Gastroesophageal sphincter (tissue), 4 donors: ENCODE measurements at regions not wholly inside any gene's neighbourhood (a gene's known extent, or its start where the extent isn't known, plus 50 kb on each side); places are given as distances from the start of the nearest gene placed in this dataset.

Experiments
- ATAC-seq: fragments of 150-250 bp; one replicate; pipeline ENCODE4 v1.9.1; 2016; ENCODE audit warnings: mild to moderate bottlenecking, moderate library complexity
- H3K27ac ChIP-seq, 4 donors: fragments of 200-600 bp; sonication (generic) in 3 of 4; 1 replicate in 3 of 4; 2 replicates in 1 of 4; pipeline ENCODE4 v1.5.1; 2016 to 2019
- H3K27me3 ChIP-seq: fragments of 200-600 bp; sonication (generic); one replicate; pipeline ENCODE4 v1.5.1; 2019
- H3K36me3 ChIP-seq, 2 donors: fragments of 200-600 bp; sonication (generic); one replicate each; pipeline ENCODE4 v1.5.1; 2019; ENCODE audit warnings: control low read depth in 1 of 2
- H3K4me1 ChIP-seq, 3 donors: fragments of 200-600 bp; sonication (generic); 1 replicate in 2 of 3; 2 replicates in 1 of 3; pipeline ENCODE4 v1.5.1; 2016 to 2019; ENCODE audit warnings: control low read depth in 2 of 3
- H3K4me3 ChIP-seq, 2 donors: fragments of 200-600 bp; sonication (generic); one replicate each; pipeline ENCODE4 v1.5.1; 2019; ENCODE audit warnings: mild to moderate bottlenecking in 1 of 2, moderate library complexity in 1 of 2
- H3K9me3 ChIP-seq, 3 donors: fragments of 200-600 bp; sonication (generic); one replicate each; pipeline ENCODE4 v1.5.1; 2017 to 2019; ENCODE audit warnings: control low read depth in 2 of 3
- CTCF ChIP-seq, 4 experiments: fragments of 200-600 bp in 2 of 4; fragments of 450-650 bp in 2 of 4; sonication (generic) in 1 of 4; IDR thresholded peaks; one replicate each; pipeline ENCODE4 v1.5.1; 2017 to 2019; ENCODE audit warnings: antibody characterized with exemption in 4 of 4, mild to moderate bottlenecking in 2 of 4, moderate library complexity in 2 of 4
- EP300 ChIP-seq: sonication (generic); formaldehyde crosslinking; IDR thresholded peaks from one replicate; pipeline ENCODE4 v1.6.1; 2017; ENCODE audit warnings: antibody characterized with exemption, mild to moderate bottlenecking
- POLR2A ChIP-seq, 2 donors: fragments of 450-650 bp; IDR thresholded peaks; one replicate each; pipeline ENCODE4 v1.6.1; 2017; ENCODE audit warnings: antibody characterized with exemption in 2 of 2, mild to moderate bottlenecking in 2 of 2, moderate library complexity in 1 of 2
- POLR2AphosphoS5 ChIP-seq: sonication (generic); formaldehyde crosslinking; IDR thresholded peaks from one replicate; pipeline ENCODE4 v1.6.1; 2017; ENCODE audit warnings: antibody characterized with exemption
- WGBS, 2 donors: methylation state at CpG; one replicate each; pipeline ENCODE4 v1.1.5; 2018; ENCODE audit warnings: low coverage in 1 of 2; 5-methylcytosine and 5-hydroxymethylcytosine counted together

- TF ChIP-seq CTCF (IDR thresholded peaks at IDR 0.05) (no peak), POLR2A (IDR thresholded peaks at IDR 0.05) (no peak), POLR2AphosphoS5 (no peak), EP300 (no peak)
- H3K27me3 ChIP-seq, result no peaks in the 10 kb centered on the region
- no peaks in the 10 kb centered on the region for H3K36me3 ChIP-seq
- no peak for ATAC-seq
- no peaks in the 10 kb centered on the region for H3K4me1 ChIP-seq
- no peak overlapping the region for H3K27ac ChIP-seq
- no peak overlapping the region for H3K4me3 ChIP-seq
- WGBS, 2 donors, result 84 to 94% methylated on average over 2 of the region's 2 CpGs
- no peaks in the 10 kb centered on the region for H3K9me3 ChIP-seq
These were observed 1973.4 kb downstream of the SUCLG1 start for GRCh38 chr2:82485701-82486100.

DNA sequence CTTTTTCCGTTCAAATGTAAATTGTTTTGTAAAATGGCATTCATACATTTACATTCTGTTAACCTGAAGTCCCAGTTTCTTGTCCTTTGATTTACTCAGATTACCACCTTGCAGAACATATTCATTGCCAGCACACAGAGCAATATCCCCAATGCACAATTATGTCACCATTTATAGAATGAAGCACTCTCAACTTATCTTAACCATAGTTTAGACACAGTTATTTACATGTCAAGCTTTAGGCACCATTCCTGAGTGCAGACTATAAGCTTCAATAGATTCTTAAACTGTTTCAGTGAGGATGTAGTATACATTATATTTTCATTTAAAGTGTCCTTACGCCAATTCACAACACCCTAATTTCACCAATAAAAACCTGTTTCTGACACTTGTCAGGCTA is 1977.9 kb downstream of the SUCLG1 start:
- H3K27me3 ChIP-seq, result no peaks in the 10 kb centered on the region
- no peak overlapping the region for H3K27ac ChIP-seq
- no peaks in the 10 kb centered on the region for H3K9me3 ChIP-seq
- no peak for TF ChIP-seq CTCF (IDR thresholded peaks at IDR 0.05)
- TF ChIP-seq POLR2AphosphoS5, result no peak
- TF ChIP-seq EP300, result no peak
- TF ChIP-seq POLR2A (IDR thresholded peaks at IDR 0.05), result no peak
- no peak for ATAC-seq
- no peaks in the 10 kb centered on the region for H3K36me3 ChIP-seq
- H3K4me3 ChIP-seq, result no peak overlapping the region
- 68% methylated on average over 2 of the region's 2 CpGs for WGBS, 2 donors
- H3K4me1 ChIP-seq, result no peaks in the 10 kb centered on the region

- Histone ChIP-seq H3K36me3 (no peaks in the 10 kb centered on the region), H3K9me3 (no peaks in the 10 kb centered on the region), H3K27me3 (no peaks in the 10 kb centered on the region), H3K4me3 (no peak overlapping the region), H3K27ac (no peak overlapping the region), H3K4me1 (no peaks in the 10 kb centered on the region)
- ATAC-seq, result no peak
- TF ChIP-seq CTCF (IDR thresholded peaks at IDR 0.05), result no peak
- TF ChIP-seq POLR2AphosphoS5, result no peak
- TF ChIP-seq POLR2A (IDR thresholded peaks at IDR 0.05), result no peak
- TF ChIP-seq EP300, result no peak
- 68 to 90% methylated on average over 2 of the region's 2 CpGs for WGBS, 2 donors
These were observed 1980.4 kb downstream of the SUCLG1 start for GRCh38 chr2:82478641-82479040.

DNA sequence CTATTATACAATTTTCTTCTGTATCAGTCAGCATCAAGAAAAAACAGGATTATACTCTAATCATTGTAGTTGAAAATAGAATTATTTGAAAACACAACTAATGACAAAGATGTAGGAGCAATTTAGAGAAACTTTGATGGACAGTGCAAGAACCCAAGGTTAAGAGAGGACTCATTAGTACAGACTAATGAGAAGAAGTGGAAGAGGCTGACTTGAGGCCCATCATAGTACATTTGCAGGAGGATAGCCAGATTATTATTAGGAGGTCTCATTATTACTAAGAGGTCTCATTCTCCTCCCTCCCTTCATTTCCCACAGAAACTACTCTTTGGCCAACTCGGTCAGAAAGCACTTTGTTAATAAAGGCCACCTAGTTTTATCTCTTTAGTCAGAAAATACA is 1983.0 kb downstream of the SUCLG1 start:
- H3K36me3 ChIP-seq, result no peaks in the 10 kb centered on the region
- no peaks in the 10 kb centered on the region for H3K9me3 ChIP-seq
- H3K27ac ChIP-seq, result no peak overlapping the region
- no peak overlapping the region for H3K4me3 ChIP-seq
- ATAC-seq, result no peak
- TF ChIP-seq EP300, result no peak
- no peak for TF ChIP-seq POLR2A (IDR thresholded peaks at IDR 0.05)
- TF ChIP-seq POLR2AphosphoS5, result no peak
- TF ChIP-seq CTCF (IDR thresholded peaks at IDR 0.05), result no peak
- H3K27me3 ChIP-seq, result no peaks in the 10 kb centered on the region
- 93 to 100% methylated on average over 1 of the region's 1 CpG for whole genome bisulfite sequencing, 2 donors
- H3K4me1 ChIP-seq, result no peaks in the 10 kb centered on the region

DNA sequence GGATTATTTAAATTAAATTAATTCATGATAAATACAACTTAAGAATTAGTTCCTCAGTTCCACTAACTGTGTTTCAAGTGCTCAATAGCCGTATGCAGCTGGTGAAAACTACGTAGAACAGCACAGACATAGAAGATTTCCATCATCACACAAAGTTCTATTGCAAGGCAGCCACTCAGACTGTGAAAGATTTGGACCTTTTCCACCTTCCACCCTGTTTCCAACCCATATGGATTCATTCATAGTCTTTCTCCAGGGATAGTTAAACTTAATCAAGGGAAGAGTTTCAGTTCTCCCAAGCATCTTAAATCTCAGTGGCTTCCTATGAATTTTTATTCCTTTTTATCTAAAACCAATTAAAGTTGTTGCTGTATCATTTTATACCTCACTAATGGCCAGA is 2030.8 kb downstream of the SUCLG1 start:
- WGBS, 2 donors, result 71 to 88% methylated on average over 2 of the region's 2 CpGs
- Histone ChIP-seq H3K4me3 (no peak overlapping the region), H3K27me3 (no peaks in the 10 kb centered on the region), H3K27ac (no peak overlapping the region), H3K9me3 (no peaks in the 10 kb centered on the region), H3K4me1 (no peaks in the 10 kb centered on the region), H3K36me3 (no peaks in the 10 kb centered on the region)
- no peak for TF ChIP-seq CTCF (IDR thresholded peaks at IDR 0.05)
- TF ChIP-seq POLR2AphosphoS5, result no peak
- TF ChIP-seq EP300, result no peak
- TF ChIP-seq POLR2A (IDR thresholded peaks at IDR 0.05), result no peak
- no peak for ATAC-seq
